Upper lobe of right lung (tissue), 1 donor: ENCODE measurements at regions not wholly inside any gene's neighbourhood (a gene's known extent, or its start where the extent isn't known, plus 50 kb on each side); places are given as distances from the start of the nearest gene placed in this dataset.
"Not testable (repeated sequence)": the region's sequence is repeated elsewhere in the genome, so short reads cannot be mapped to it uniquely, and the experiment has no call there.

ENCODE experiments used
- ATAC-seq: fragments of 200-7000 bp; cut with Tn5 transposase; one replicate; pipeline ENCODE4 v1.9.1; 2020; ENCODE audit warnings: mild to moderate bottlenecking, moderate library complexity
- DNase-seq: peaks from one replicate; pipeline ENCODE4 v3.0.0-alpha.2; 2020
- H3K27ac ChIP-seq: fragments of 200-600 bp; one replicate; pipeline ENCODE4 v1.8.0; 2022
- H3K27me3 ChIP-seq: fragments of 200-600 bp; one replicate; pipeline ENCODE4 v1.8.0; 2022; ENCODE audit warnings: mild to moderate bottlenecking
- H3K36me3 ChIP-seq: fragments of 200-600 bp; one replicate; pipeline ENCODE4 v1.8.0; 2022
- H3K4me1 ChIP-seq: fragments of 200-600 bp; one replicate; pipeline ENCODE4 v1.8.0; 2022
- H3K4me3 ChIP-seq: fragments of 200-600 bp; one replicate; pipeline ENCODE4 v1.8.0; 2022; ENCODE audit warnings: mild to moderate bottlenecking
- H3K9me3 ChIP-seq: fragments of 200-600 bp; one replicate; pipeline ENCODE4 v1.8.0; 2022
- CTCF ChIP-seq: fragments of 200-600 bp; IDR thresholded peaks from one replicate; pipeline ENCODE4 v1.8.0; 2022; ENCODE audit warnings: antibody characterized with exemption
- intact Hi-C: fragments of 100-400 bp; cut with DNase I; formaldehyde crosslinking; loops from one replicate; pipeline ENCODE4 v1.11.0; 2022
- donor health status: DM: no; HTN: yes; CAD: no; lungs with severe emphysema.

- no peak overlapping the region for H3K4me3 ChIP-seq
- intact Hi-C loops, result no loop called here
- no peaks in the 10 kb centered on the region for H3K36me3 ChIP-seq
- DNase-seq (no peak), ATAC-seq (no peak)
- no peaks in the 10 kb centered on the region for H3K27me3 ChIP-seq
- no peak for TF ChIP-seq CTCF
- H3K4me1 ChIP-seq, result no peaks in the 10 kb centered on the region
- no peak overlapping the region for H3K27ac ChIP-seq
- no peaks in the 10 kb centered on the region for H3K9me3 ChIP-seq
Observed at GRCh38 chr4:97411356-97411755, 731.9 kb downstream of the STPG2 start.

- H3K36me3 ChIP-seq, result no peaks in the 10 kb centered on the region
- no peak for TF ChIP-seq CTCF
- H3K27ac ChIP-seq, result no peak overlapping the region
- H3K27me3 ChIP-seq, result no peaks in the 10 kb centered on the region
- no peaks in the 10 kb centered on the region for H3K4me1 ChIP-seq
- DNase-seq (no peak), ATAC-seq (no peak)
- intact Hi-C loops, result no loop called here
- H3K9me3 ChIP-seq, result no peaks in the 10 kb centered on the region
- H3K4me3 ChIP-seq, result no peak overlapping the region
Observed at GRCh38 chr4:97412331-97412730, 730.9 kb downstream of the STPG2 start.

- Histone ChIP-seq H3K36me3 (no peaks in the 10 kb centered on the region), H3K27me3 (no peaks in the 10 kb centered on the region), H3K4me1 (no peaks in the 10 kb centered on the region), H3K27ac (no peak overlapping the region), H3K4me3 (no peak overlapping the region), H3K9me3 (peaks cover 10% of the 10 kb centered on the region)
- ATAC-seq (no peak), DNase-seq (no peak)
- intact Hi-C loops, result no loop called here
- TF ChIP-seq CTCF, result no peak
Observed at GRCh38 chr4:97414161-97414560, 729.1 kb downstream of the STPG2 start.

GRCh38 chr4:97432551-97432950 is 710.7 kb downstream of the STPG2 start:
- Histone ChIP-seq H3K4me1 (no peaks in the 10 kb centered on the region), H3K27ac (no peak overlapping the region), H3K4me3 (no peak overlapping the region), H3K27me3 (no peaks in the 10 kb centered on the region), H3K36me3 (no peaks in the 10 kb centered on the region), H3K9me3 (peaks cover 4% of the 10 kb centered on the region)
- DNase-seq (no peak), ATAC-seq (no peak)
- intact Hi-C loops, result no loop called here
- no peak for TF ChIP-seq CTCF

GRCh38 chr4:97437998-97438705 is 705.1 kb downstream of the STPG2 start:
- H3K4me3 ChIP-seq, ATAC-seq, H3K4me1 ChIP-seq, intact Hi-C loops, H3K27ac ChIP-seq, H3K9me3 ChIP-seq, DNase-seq, H3K36me3 ChIP-seq, H3K27me3 ChIP-seq: not testable (repeated sequence)

- ATAC-seq (peak; percentile 41), DNase-seq (no peak)
- Histone ChIP-seq H3K4me1 (no peaks in the 10 kb centered on the region), H3K9me3 (no peaks in the 10 kb centered on the region), H3K27ac (no peak overlapping the region), H3K36me3 (no peaks in the 10 kb centered on the region), H3K4me3 (no peak overlapping the region), H3K27me3 (no peaks in the 10 kb centered on the region)
- TF ChIP-seq CTCF, result no peak
- intact Hi-C loops, result no loop called here
Observed at GRCh38 chr4:97453186-97453585, 690.1 kb downstream of the STPG2 start.
